Fibroblast of gingiva (primary cell): ENCODE measurements at regions not wholly inside any gene's neighbourhood (a gene's known extent, or its start where the extent isn't known, plus 50 kb on each side); places are given as distances from the start of the nearest gene placed in this dataset.
"Not testable (repeated sequence)": the region's sequence is repeated elsewhere in the genome, so short reads cannot be mapped to it uniquely, and the experiment has no call there.

Experiments
- DNase-seq: peaks from one replicate; pipeline ENCODE4 v3.0.0-alpha.2; 2011; ENCODE audit warnings: low read depth

- no peak for DNase-seq
Observed at GRCh38 chr22:49659281-49659923, 168.3 kb downstream of the BRD1 start.

- DNase-seq = no peak
Observed at GRCh38 chr22:49658902-49659280, 168.8 kb downstream of the BRD1 start.

- DNase-seq = no peak
Observed at GRCh38 chr22:49657974-49658590, 169.6 kb downstream of the BRD1 start.

- DNase-seq = no peak
Observed at GRCh38 chr22:49657275-49657973, 170.2 kb downstream of the BRD1 start.

- DNase-seq = not testable (repeated sequence)
Observed at GRCh38 chr22:49656883-49657274, 170.8 kb downstream of the BRD1 start.

- DNase-seq = no peak
Observed at GRCh38 chr22:49656291-49656851, 171.3 kb downstream of the BRD1 start.

- no peak for DNase-seq
Observed at GRCh38 chr22:49655168-49655812, 172.4 kb downstream of the BRD1 start.

- no peak for DNase-seq
Observed at GRCh38 chr22:49650336-49651241, 177.1 kb downstream of the BRD1 start.

- no peak for DNase-seq
Observed at GRCh38 chr22:49649166-49650068, 178.3 kb downstream of the BRD1 start.

- no peak for DNase-seq
Observed at GRCh38 chr22:49648053-49648452, 179.6 kb downstream of the BRD1 start.

GRCh38 chr22:49647627-49648026 lies 180.0 kb downstream of the BRD1 start:
- no peak for DNase-seq

- no peak for DNase-seq
Observed at GRCh38 chr22:49646876-49647275, 180.8 kb downstream of the BRD1 start.

- DNase-seq = no peak
Observed at GRCh38 chr22:49645791-49646550, 181.7 kb downstream of the BRD1 start.

GRCh38 chr22:49645257-49645656 lies 182.4 kb downstream of the BRD1 start:
- no peak for DNase-seq

GRCh38 chr22:49643998-49644397 lies 183.7 kb downstream of the BRD1 start:
- no peak for DNase-seq

GRCh38 chr22:49643466-49643865 lies 184.2 kb downstream of the BRD1 start:
- no peak for DNase-seq

- no peak for DNase-seq
Observed at GRCh38 chr22:49642741-49643140, 184.9 kb downstream of the BRD1 start.

GRCh38 chr22:49642331-49642730 lies 185.3 kb downstream of the BRD1 start:
- DNase-seq = no peak

- no peak for DNase-seq
Observed at GRCh38 chr22:49641770-49642313, 185.8 kb downstream of the BRD1 start.
